ENCODE measurements at regions not wholly inside any gene's neighbourhood (a gene's known extent, or its start where the extent isn't known, plus 50 kb on each side); places are given as distances from the start of the nearest gene placed in this dataset.

DNA sequence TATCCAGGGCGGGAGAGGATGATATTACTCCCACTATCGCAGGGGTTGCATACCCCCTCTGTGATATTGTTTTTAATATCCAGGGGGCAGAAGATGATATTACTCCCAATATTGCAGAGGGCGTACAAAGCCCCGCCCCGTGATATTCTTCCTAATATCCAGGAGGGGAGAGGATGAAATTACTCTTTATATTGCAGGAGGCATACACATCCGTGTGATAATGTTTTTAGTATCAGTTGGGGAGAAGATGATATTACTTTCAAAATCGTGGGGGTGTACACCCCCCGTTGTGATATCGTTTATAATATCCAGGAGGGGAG, 52.9 kb upstream of the OXA1L start:
- TF ChIP-seq, protein P1, sequence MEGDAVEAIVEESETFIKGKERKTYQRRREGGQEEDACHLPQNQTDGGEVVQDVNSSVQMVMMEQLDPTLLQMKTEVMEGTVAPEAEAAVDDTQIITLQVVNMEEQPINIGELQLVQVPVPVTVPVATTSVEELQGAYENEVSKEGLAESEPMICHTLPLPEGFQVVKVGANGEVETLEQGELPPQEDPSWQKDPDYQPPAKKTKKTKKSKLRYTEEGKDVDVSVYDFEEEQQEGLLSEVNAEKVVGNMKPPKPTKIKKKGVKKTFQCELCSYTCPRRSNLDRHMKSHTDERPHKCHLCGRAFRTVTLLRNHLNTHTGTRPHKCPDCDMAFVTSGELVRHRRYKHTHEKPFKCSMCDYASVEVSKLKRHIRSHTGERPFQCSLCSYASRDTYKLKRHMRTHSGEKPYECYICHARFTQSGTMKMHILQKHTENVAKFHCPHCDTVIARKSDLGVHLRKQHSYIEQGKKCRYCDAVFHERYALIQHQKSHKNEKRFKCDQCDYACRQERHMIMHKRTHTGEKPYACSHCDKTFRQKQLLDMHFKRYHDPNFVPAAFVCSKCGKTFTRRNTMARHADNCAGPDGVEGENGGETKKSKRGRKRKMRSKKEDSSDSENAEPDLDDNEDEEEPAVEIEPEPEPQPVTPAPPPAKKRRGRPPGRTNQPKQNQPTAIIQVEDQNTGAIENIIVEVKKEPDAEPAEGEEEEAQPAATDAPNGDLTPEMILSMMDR (conservative IDR thresholded peaks at IDR 0.05) = no peak
- TF ChIP-seq EZH2 (IDR thresholded peaks at IDR 0.05; ENCODE audit: low read depth) = no peak
